ENCODE measurements at regions not wholly inside any gene's neighbourhood (a gene's known extent, or its start where the extent isn't known, plus 50 kb on each side); places are given as distances from the start of the nearest gene placed in this dataset.

DNA sequence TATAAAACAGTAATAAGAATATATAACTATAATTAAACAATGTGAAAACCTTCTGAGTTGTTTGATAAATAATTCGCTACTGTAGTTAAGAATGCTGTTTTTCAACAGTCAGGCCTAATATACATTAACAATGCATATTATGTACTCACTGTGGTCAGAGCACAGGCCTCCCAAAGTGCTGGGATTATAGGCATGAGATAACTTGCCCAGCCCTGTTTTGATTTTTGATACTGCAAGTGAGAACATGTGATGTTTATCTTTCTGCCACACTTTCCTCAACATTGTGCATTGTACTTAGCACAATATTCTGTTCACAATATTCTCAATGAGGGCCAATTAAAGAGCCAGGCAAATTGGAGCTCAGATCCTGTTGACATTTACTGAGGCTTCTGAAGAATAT lies 274.5 kb upstream of the RARB start:
- in situ Hi-C loops (cut with HindIII; ENCODE audit: low sequenced_read_pairs): no loop called here

DNA sequence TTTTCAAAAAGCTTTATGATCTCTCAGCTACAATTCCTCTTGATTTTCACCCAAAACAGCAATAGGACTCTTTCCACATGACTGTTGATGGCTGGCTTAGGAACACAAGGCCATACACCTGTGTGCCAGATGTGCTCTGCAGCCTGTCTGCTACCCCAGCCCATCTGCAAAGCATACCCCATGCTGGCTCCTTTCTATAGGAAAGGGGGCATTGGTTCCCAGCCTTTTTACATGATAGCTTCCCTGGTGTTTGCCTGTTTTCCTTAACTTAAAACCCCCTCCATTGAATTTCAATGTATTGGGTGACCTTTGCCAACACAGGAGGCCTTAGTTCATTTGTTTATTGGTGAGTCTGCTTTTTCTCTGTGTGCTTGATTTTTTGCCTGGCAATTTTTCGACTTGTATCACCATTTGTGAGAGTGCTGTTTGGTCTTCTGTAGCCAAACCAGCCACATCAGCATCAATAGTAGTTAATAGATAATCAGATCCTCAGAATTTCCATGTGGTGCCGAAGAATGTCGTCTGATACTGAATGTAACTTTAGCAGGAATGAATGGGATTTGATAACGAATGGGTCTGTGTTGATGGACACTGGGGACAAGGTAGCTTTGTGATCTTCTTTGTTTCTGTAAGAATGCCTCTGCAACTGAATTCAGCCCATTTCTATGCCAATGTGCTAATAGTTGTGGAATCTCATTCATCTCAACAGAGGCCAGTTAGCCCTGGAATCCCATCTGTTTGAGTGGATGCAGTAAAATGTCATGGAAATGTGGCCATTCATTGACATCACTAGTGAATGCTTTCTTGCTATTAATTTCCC lies 272.2 kb upstream of the RARB start:
- TF ChIP-seq, protein P1, sequence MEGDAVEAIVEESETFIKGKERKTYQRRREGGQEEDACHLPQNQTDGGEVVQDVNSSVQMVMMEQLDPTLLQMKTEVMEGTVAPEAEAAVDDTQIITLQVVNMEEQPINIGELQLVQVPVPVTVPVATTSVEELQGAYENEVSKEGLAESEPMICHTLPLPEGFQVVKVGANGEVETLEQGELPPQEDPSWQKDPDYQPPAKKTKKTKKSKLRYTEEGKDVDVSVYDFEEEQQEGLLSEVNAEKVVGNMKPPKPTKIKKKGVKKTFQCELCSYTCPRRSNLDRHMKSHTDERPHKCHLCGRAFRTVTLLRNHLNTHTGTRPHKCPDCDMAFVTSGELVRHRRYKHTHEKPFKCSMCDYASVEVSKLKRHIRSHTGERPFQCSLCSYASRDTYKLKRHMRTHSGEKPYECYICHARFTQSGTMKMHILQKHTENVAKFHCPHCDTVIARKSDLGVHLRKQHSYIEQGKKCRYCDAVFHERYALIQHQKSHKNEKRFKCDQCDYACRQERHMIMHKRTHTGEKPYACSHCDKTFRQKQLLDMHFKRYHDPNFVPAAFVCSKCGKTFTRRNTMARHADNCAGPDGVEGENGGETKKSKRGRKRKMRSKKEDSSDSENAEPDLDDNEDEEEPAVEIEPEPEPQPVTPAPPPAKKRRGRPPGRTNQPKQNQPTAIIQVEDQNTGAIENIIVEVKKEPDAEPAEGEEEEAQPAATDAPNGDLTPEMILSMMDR (IDR thresholded peaks at IDR 0.05; ENCODE audit: low read depth, low read length, missing control alignments): no peak
- no peak for DNase-seq (ENCODE audit: low read depth)
- in situ Hi-C loops (cut with HindIII; ENCODE audit: low sequenced_read_pairs): no loop called here
- H3K4me3 ChIP-seq (ENCODE audit: low read depth, low read length): no peak overlapping the region

More for the DNA sequence above, 274.5 kb upstream of the RARB start:
- no peak for DNase-seq (ENCODE audit: low read depth)
- no peak overlapping the region for H3K4me3 ChIP-seq (ENCODE audit: low read depth, low read length)
- TF ChIP-seq, protein P1 (IDR thresholded peaks at IDR 0.05; ENCODE audit: low read depth, low read length, missing control alignments): no peak

DNA sequence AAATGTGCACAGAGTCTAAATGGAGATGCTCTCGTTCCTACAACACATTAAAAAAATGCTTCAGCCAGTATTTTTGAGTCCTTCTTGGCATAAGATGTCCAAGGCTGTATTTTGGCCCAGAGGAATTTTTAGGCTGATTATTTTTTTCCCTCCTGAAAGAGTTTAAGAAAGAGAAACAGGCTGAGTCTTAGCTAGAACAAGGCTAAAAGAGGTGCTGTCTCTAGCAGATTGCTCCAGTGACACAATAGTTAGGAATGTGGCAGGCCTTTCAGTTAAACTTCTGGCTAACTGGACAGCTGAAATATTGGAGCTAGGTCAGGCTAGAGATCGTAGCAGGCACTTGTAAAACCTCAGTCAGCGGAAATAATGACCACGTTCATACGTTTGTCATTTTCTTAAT lies 271.4 kb upstream of the RARB start:
- in situ Hi-C loops (cut with HindIII; ENCODE audit: low sequenced_read_pairs): no loop called here
- H3K4me3 ChIP-seq (ENCODE audit: low read depth, low read length): no peak overlapping the region
- peak; percentile 63 for DNase-seq (ENCODE audit: low read depth)
- TF ChIP-seq, protein P1 (IDR thresholded peaks at IDR 0.05; ENCODE audit: low read depth, low read length, missing control alignments): no peak

DNA sequence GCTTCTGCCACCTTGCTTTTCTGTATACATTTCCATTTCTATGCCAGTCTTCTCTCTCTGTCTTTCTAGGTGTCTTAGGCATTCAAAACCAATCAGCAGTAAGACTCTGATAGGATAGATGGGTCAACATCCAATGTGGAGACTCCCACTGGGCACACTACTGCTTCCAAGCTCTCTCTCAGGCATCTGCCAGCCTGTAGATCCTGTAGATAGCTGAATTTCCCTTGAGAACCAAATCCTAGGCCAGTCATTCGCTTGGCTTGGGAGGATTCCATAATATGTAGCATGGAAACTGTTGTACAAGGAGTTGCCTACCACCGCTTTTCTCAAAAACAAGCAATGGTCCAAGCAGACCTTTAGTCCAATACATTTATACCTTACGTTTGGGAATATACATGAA lies 262.8 kb upstream of the RARB start:
- TF ChIP-seq, protein P1 (IDR thresholded peaks at IDR 0.05; ENCODE audit: low read depth, low read length, missing control alignments): no peak
- no peak for DNase-seq (ENCODE audit: low read depth)
- in situ Hi-C loops (cut with HindIII; ENCODE audit: low sequenced_read_pairs): no loop called here
- no peak overlapping the region for H3K4me3 ChIP-seq (ENCODE audit: low read depth, low read length)

DNA sequence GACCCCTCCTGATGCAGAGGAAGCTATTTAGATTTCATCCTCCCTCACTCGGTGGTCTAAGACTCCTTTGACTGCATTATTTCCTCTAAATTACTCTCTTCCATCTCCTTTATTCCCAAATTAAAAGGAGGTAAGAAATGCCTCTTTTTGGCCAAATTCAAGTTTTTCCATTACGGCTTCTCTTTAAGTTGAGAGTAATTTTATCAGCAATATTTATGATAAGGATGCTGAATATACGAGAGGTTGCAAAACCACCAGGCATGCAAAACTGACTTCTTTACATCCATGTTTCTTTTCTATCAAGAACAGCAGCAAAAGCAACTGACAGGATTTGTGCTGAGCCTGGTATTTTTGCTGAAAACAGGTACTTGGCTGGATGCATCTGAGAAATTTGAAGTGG lies 262.0 kb upstream of the RARB start:
- H3K4me3 ChIP-seq (ENCODE audit: low read depth, low read length): no peak overlapping the region
- TF ChIP-seq, protein P1 (IDR thresholded peaks at IDR 0.05; ENCODE audit: low read depth, low read length, missing control alignments): no peak
- DNase-seq (ENCODE audit: low read depth): no peak
- in situ Hi-C loops (cut with HindIII; ENCODE audit: low sequenced_read_pairs): no loop called here

DNA sequence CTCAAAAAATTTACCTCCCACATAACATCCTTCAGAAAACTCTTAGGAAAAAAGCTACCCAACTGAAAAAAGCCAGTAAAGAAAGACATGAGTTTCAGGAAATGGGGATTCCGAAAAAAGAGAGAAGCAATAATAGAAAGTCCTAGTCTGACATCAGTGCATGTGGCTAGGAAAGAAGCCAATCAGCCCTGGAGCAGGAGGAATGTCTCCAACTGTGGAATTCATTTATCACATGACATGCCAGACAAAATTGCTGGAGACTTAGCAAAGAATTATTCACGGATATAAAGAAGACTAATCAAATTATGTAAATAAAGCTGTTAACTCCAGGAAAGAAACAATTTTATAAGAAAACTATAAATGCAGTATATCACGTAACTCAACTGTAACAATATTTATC lies 258.9 kb upstream of the RARB start:
- in situ Hi-C loops (cut with HindIII; ENCODE audit: low sequenced_read_pairs): no loop called here
- TF ChIP-seq, protein P1 (IDR thresholded peaks at IDR 0.05; ENCODE audit: low read depth, low read length, missing control alignments): no peak
- H3K4me3 ChIP-seq (ENCODE audit: low read depth, low read length): no peak overlapping the region
- DNase-seq (ENCODE audit: low read depth): peak; percentile 49

Measured in astrocyte of the cerebellum (primary cell).